ENCODE measurements at regions not wholly inside any gene's neighbourhood (a gene's known extent, or its start where the extent isn't known, plus 50 kb on each side); places are given as distances from the start of the nearest gene placed in this dataset.

GRCh38 chr10:46096909-46097575, 51.0 kb upstream of the MSMB start:
- TF ChIP-seq POLR2A (IDR thresholded peaks at IDR 0.05), result no peak
- TF ChIP-seq, protein P1, sequence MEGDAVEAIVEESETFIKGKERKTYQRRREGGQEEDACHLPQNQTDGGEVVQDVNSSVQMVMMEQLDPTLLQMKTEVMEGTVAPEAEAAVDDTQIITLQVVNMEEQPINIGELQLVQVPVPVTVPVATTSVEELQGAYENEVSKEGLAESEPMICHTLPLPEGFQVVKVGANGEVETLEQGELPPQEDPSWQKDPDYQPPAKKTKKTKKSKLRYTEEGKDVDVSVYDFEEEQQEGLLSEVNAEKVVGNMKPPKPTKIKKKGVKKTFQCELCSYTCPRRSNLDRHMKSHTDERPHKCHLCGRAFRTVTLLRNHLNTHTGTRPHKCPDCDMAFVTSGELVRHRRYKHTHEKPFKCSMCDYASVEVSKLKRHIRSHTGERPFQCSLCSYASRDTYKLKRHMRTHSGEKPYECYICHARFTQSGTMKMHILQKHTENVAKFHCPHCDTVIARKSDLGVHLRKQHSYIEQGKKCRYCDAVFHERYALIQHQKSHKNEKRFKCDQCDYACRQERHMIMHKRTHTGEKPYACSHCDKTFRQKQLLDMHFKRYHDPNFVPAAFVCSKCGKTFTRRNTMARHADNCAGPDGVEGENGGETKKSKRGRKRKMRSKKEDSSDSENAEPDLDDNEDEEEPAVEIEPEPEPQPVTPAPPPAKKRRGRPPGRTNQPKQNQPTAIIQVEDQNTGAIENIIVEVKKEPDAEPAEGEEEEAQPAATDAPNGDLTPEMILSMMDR (IDR thresholded peaks at IDR 0.05), result no peak

Measured in Peyer's patch (tissue), 4 donors.